HG03565 (cell line): ENCODE measurements at regions not wholly inside any gene's neighbourhood (a gene's known extent, or its start where the extent isn't known, plus 50 kb on each side); places are given as distances from the start of the nearest gene placed in this dataset.

ENCODE experiments used
- ATAC-seq: cut with Tn5 transposase; IDR thresholded peaks from one replicate; pipeline ENCODE4 v1.9.1; 2021; ENCODE audit warnings: mild to moderate bottlenecking, moderate library complexity; ENCODE audit not compliant: unreplicated experiment

DNA sequence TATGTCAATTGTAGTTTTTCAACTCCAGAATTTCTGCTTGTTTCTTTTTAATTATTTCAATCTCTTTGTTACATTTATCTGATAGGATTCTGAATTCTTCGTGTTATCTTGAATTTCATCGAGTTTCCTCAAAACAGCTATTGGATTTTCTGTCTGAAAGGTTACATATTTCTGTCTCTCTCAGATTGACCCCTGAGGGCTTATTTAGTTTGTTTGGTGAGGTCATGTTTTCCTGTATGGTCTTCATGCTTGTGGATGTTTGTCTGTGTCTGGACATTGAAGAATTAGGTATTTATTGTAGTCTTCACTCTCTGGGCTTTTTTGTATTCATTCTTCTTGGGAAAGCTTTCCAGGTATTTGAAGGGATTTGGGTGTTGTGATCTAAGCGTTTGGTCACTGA, 85.6 kb downstream of the SNAPC1 start:
- ATAC-seq, result no peak

GRCh38 chr14:61854898-61855297, 92.7 kb downstream of the SNAPC1 start:
- ATAC-seq, result no peak

- peak; percentile 98 for ATAC-seq
Measured at GRCh38 chr14:61860294-61860918, 98.2 kb downstream of the SNAPC1 start.

- no peak for ATAC-seq
Measured at GRCh38 chr14:61861320-61861865, 99.2 kb downstream of the SNAPC1 start.

DNA sequence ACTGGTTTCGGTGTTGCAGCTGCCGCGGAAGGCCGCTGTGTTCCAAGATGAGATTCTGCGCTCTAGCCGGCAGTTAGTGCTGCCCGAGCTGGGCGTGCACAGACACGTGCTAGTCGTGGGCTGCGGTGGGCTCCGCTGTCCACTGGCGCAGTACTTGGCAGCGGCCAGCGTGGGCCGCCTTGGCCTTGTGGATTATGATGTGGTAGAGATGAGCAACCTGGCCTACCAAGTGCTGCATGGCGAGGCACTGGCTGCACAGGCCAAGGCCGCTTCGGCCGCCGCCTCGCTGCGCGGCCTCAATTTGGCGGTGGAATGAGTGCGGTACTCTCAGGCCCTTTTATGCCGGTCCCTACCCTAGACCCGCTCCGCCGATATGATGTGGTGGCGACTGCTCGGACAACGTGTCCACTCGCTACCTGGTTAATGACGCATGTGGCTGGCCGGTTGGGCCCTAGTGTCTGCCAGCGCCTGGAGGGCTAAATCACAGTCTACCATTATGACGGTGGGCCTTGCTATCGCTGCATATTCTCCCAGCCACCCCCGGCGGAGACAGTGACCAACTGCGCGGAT, 102.2 kb downstream of the SNAPC1 start:
- no peak for ATAC-seq

DNA sequence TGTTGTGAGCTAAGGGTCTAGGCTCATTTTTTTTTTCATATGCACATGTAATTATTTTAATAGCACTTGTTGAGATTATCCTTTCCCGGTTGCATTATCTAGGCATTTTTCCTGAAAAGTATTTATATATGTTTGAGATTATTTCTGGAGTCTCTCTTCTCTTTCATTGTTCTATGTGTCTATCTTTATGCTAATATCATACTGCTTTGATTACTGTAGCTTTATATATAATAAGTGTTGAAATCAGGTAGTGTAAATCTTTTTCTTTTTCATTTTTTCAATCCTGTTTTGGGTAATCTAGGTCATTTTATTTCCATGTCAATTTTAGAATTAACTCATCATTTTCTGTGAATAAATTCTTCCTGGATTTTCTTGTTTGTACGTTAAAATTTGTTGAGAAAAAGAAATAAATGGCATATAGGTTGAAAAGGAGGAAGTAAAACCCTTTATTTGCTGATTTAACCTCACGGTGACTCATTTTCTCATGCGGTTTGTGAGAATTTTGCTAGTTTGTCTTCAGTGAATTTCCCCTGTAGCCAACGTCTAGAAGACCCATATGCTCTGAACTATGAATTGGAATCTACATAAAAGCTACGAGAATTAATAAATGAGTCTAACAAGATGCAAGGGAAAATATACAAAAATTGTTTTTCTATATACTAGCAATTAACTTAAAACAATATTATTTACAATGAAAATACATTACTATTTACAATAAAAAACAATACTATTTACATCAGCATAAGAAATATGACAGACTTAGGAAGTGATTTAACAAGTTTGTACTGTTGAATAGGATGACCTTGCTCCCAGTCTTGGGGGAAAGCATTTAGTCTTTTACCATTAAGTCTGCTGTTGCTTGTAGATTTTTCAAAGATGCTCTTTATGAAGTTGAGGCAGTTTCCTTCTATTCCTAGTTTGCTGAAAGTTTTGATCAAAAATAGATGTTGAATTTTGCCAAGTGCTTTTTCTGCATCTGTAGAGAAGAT, 105.0 kb downstream of the SNAPC1 start:
- peak; percentile 97 for ATAC-seq

- no peak for ATAC-seq
Measured at GRCh38 chr14:61868846-61869245, 106.6 kb downstream of the SNAPC1 start.

GRCh38 chr14:61870163-61870562, 107.9 kb downstream of the SNAPC1 start:
- no peak for ATAC-seq

GRCh38 chr14:61872452-61872851, 110.2 kb downstream of the SNAPC1 start:
- peak; percentile 90 for ATAC-seq

- no peak for ATAC-seq
Measured at GRCh38 chr14:61875483-61875882, 113.3 kb downstream of the SNAPC1 start.

DNA sequence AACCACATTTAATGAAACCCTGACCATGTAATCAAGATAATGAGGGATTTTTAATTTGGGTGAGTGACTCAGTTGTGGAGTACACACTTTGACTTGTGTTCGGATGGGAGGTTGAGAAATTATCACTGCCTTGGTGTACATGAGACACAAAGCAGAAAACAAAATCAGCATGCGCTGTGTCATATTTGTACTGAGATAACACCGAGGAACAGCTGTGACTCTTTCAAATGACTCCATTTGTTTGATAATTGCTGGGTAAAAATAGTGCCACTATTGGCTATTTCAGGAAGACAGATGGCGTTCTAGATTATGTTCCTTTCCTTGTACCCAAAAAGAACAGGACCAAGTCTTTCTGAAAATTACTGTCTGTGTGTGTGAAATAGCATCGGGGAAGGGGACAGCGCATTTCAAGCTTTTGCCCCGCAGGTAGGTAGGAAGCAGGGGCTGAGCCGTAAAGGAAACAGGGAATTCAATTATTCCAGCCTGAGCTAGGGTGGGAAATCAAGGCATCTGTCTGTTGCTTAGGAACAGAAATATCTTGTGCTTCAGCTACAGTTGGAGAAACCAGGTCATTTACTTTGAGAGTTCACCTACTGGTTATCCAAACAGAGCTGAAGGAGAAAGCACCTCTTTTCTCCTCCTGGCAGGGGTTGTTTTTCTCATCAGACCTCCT, 114.3 kb downstream of the SNAPC1 start:
- no peak for ATAC-seq

- ATAC-seq, result no peak
Measured at GRCh38 chr14:61877035-61877390, 114.8 kb downstream of the SNAPC1 start.

DNA sequence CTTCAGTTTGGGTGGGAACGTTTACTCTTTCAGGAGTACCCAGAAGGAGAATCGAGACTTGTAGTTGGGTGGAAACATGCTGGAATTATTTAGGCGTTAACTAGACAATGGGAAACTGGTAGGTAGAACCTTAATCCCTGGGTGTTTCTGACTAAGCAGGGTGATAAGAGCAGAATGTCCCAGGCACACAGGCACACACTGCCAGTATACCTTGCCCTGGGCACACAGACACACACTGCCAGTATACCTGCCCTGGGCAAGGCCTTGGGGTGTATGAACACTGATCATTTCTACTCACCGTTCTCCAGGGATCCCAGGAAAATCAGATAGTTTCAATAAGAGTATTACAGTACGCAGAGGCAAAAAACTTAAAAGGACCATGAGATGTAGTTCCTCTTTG, 115.5 kb downstream of the SNAPC1 start:
- no peak for ATAC-seq

DNA sequence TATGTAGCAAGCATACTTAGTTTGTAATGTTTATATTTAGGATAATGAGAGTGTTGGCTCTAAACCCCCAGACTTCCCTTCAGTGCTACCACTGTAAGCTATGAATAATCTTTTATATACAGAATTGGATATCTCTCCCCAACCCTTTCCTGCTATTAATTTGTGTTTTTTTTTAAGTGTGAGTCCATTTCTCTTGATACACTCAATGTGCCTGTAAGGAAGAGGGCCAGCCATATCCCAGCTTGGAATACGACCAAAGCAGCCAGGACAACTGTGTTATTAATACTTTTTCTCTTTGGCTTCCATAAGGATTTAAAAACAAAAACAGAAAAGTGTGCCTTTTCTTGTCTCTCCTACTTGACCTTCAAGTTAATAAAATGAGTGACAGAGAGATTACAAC, 116.7 kb downstream of the SNAPC1 start:
- no peak for ATAC-seq

- no peak for ATAC-seq
Measured at GRCh38 chr14:61881046-61881445, 118.8 kb downstream of the SNAPC1 start.

DNA sequence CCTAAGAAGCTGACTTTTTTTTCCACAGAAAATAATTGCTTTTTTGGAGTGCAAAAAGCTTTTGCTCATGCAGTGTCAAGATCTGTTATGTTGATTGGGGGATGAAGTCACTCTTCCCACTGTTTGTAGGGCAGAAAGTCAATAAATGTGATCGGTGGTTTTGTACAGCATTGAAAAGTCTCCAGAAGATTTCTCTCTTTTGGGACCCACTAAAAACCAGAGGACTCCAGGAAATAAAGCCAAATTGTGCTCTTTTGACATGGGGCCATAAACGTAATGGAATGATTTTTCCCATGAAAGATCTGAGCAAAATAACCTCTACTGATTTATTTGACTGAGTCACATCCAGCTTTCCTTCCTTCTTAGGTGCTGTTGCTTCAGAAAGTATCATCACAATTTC, 122.5 kb downstream of the SNAPC1 start:
- ATAC-seq, result no peak

- ATAC-seq, result no peak
Measured at GRCh38 chr14:61885203-61885961, 123.2 kb downstream of the SNAPC1 start.

DNA sequence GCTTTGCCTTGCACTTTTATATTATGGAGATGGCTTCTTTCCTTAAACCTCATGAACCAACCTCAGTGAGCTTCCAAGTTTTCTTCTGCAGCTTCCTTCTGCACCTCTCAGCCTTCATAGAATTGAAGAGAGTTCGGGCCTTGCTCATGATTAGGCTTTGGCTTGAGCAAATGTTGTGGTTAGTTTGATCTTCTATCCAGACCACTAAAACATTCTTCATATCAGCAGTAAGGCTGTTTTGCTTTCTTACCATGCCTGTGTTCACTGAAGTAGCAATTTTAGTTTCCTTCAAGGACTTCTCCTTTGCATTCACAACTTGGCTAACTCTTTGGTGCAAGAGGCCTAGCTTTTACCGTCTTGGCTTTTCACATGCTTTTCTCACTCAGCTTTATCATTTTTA, 125.4 kb downstream of the SNAPC1 start:
- ATAC-seq, result no peak

- peak; percentile 99 for ATAC-seq
Measured at GRCh38 chr14:61889914-61890351, 127.7 kb downstream of the SNAPC1 start.

GRCh38 chr14:61891170-61891569, 128.9 kb downstream of the SNAPC1 start:
- ATAC-seq, result no peak
